Keratinocyte (primary cell): ENCODE measurements at regions not wholly inside any gene's neighbourhood (a gene's known extent, or its start where the extent isn't known, plus 50 kb on each side); places are given as distances from the start of the nearest gene placed in this dataset.

ENCODE experiments used
- DNase-seq: peaks from one replicate; pipeline ENCODE4 v3.0.0-alpha.2; 2011; ENCODE audit warnings: low read depth, missing footprints, low spot score
- FAIRE-seq: peaks from 2 replicates; lab custom pipeline; 2011; peaks lifted over from hg19 to GRCh38; lab: Jason Lieb, UNC
- H2AFZ ChIP-seq: 2 replicates; pipeline ENCODE4 v1.6.0; 2012; ENCODE audit warnings: low read length, control low read depth, inconsistent platforms; ENCODE audit not compliant: control insufficient read depth
- H3K27ac ChIP-seq: 2 replicates; pipeline ENCODE4 v1.5.1; 2011; ENCODE audit warnings: low read length; ENCODE audit not compliant: control insufficient read depth, insufficient read depth
- H3K27me3 ChIP-seq: 3 replicates; pipeline ENCODE4 v1.6.0; 2011; ENCODE audit warnings: low read length; ENCODE audit not compliant: control insufficient read depth, insufficient read depth; ENCODE audit errors: extremely low read depth
- H3K36me3 ChIP-seq, 2 experiments: 2 replicates in 1 of 2; 3 replicates in 1 of 2; pipeline ENCODE4 v1.5.1; 2011; ENCODE audit warnings: low read length in 2 of 2, mild to moderate bottlenecking in 1 of 2; ENCODE audit not compliant: control insufficient read depth in 2 of 2, insufficient read depth in 2 of 2; ENCODE audit errors: extremely low read depth in 1 of 2
- H3K4me1 ChIP-seq: 3 replicates; pipeline ENCODE4 v1.5.1; 2011; ENCODE audit warnings: low read length; ENCODE audit not compliant: control insufficient read depth, insufficient read depth; ENCODE audit errors: extremely low read depth
- H3K4me2 ChIP-seq: 3 replicates; pipeline ENCODE4 v1.6.0; 2011; ENCODE audit warnings: low read depth, low read length; ENCODE audit not compliant: control insufficient read depth, insufficient read depth; ENCODE audit errors: extremely low read depth
- H3K4me3 ChIP-seq, 3 experiments: fragments of 200-600 bp in 1 of 3; sonication (generic) in 1 of 3; 2 replicates in 2 of 3; 3 replicates in 1 of 3; pipeline ENCODE4 v1.5.1; 2011 to 2016; ENCODE audit warnings: low read length in 3 of 3, mild to moderate bottlenecking in 3 of 3, control low read depth in 2 of 3, inconsistent platforms in 1 of 3, low read depth in 1 of 3, mixed read lengths in 1 of 3, mixed run types in 1 of 3, moderate library complexity in 1 of 3; ENCODE audit not compliant: control insufficient read depth in 2 of 3, insufficient read depth in 2 of 3; ENCODE audit errors: extremely low read depth in 1 of 3
- H3K79me2 ChIP-seq: 2 replicates; pipeline ENCODE4 v1.6.0; 2012; ENCODE audit warnings: low read length; ENCODE audit not compliant: control insufficient read depth, insufficient read depth
- H3K9ac ChIP-seq: 3 replicates; pipeline ENCODE4 v1.6.0; 2011; ENCODE audit warnings: low read length; ENCODE audit not compliant: control insufficient read depth, insufficient read depth; ENCODE audit errors: extremely low read depth
- H3K9me1 ChIP-seq: 3 replicates; pipeline ENCODE4 v1.6.0; 2011; ENCODE audit warnings: low read length; ENCODE audit not compliant: control insufficient read depth, insufficient read depth; ENCODE audit errors: extremely low read depth
- H3K9me3 ChIP-seq: 2 replicates; pipeline ENCODE4 v1.5.1; 2012; ENCODE audit warnings: low read depth, low read length; ENCODE audit not compliant: control insufficient read depth
- H4K20me1 ChIP-seq: 3 replicates; pipeline ENCODE4 v1.6.0; 2011; ENCODE audit warnings: low read length; ENCODE audit not compliant: control insufficient read depth, insufficient read depth; ENCODE audit errors: extremely low read depth
- CTCF ChIP-seq, 3 experiments: IDR thresholded peaks in 1 of 3; conservative IDR thresholded peaks in 1 of 3; optimal IDR thresholded peaks in 1 of 3; 2 replicates in 2 of 3; 3 replicates in 1 of 3; pipeline versions ENCODE3 to v1.5.1; 2011; ENCODE audit warnings: low read length in 3 of 3, mild to moderate bottlenecking in 3 of 3, moderate library complexity in 2 of 3, control low read depth in 1 of 3, inconsistent platforms in 1 of 3; ENCODE audit not compliant: insufficient read depth in 2 of 3; ENCODE audit errors: extremely low read depth in 1 of 3
- EZH2 ChIP-seq: IDR thresholded peaks from one replicate; pipeline ENCODE4 v1.6.1; 2012; ENCODE audit warnings: inconsistent platforms, mild to moderate bottlenecking, low read length, moderate library complexity
- dilution Hi-C: fragments of 300-500 bp; cut with MboI; formaldehyde crosslinking; loops from one replicate; pipeline ENCODE4 v1.7.0; 2020; ENCODE audit warnings: low sequenced_read_pairs; ENCODE audit not compliant: extremely low pct_ligation_motif_present

GRCh38 chrX:35244796-35245508 lies 302.4 kb downstream of the FAM47B start:
- TF ChIP-seq EZH2 (no peak), CTCF (optimal IDR thresholded peaks at IDR 0.05 in 1 of 3, IDR thresholded peaks at IDR 0.05 in 1 of 3, conservative IDR thresholded peaks at IDR 0.05 in 1 of 3; ENCODE audit: extremely low read depth in 1 of 3, insufficient read depth in 2 of 3, low read length in 3 of 3) (no peak)
- Histone ChIP-seq H3K27ac (no peak overlapping the region), H3K4me1 (no peaks in the 10 kb centered on the region), H2AFZ (no peak overlapping the region), H3K79me2 (no peaks in the 10 kb centered on the region), H3K9me1 (no peaks in the 10 kb centered on the region), H3K9ac (no peak overlapping the region), H3K4me2 (no peak overlapping the region), H4K20me1 (no peaks in the 10 kb centered on the region), H3K27me3 (no peaks in the 10 kb centered on the region), H3K4me3 (no peak overlapping the region), H3K9me3 (no peaks in the 10 kb centered on the region), H3K36me3 (no peaks in the 10 kb centered on the region)
- DNase-seq (no peak), FAIRE-seq (no peak)
- dilution Hi-C loops, result no loop called here

- dilution Hi-C loops, result no loop called here
- DNase-seq, result no peak
- Histone ChIP-seq H3K9me3 (no peaks in the 10 kb centered on the region), H3K4me3 (no peak overlapping the region), H3K79me2 (no peaks in the 10 kb centered on the region), H3K36me3 (no peaks in the 10 kb centered on the region), H3K4me1 (no peaks in the 10 kb centered on the region), H3K27ac (no peak overlapping the region), H3K9ac (no peak overlapping the region), H2AFZ (no peak overlapping the region), H3K9me1 (no peaks in the 10 kb centered on the region), H3K27me3 (no peaks in the 10 kb centered on the region), H3K4me2 (no peak overlapping the region), H4K20me1 (no peaks in the 10 kb centered on the region)
- TF ChIP-seq EZH2, result no peak
- TF ChIP-seq CTCF (optimal IDR thresholded peaks at IDR 0.05 in 1 of 3, IDR thresholded peaks at IDR 0.05 in 1 of 3, conservative IDR thresholded peaks at IDR 0.05 in 1 of 3; ENCODE audit: extremely low read depth in 1 of 3, insufficient read depth in 2 of 3, low read length in 3 of 3), result no peak
- no peak for FAIRE-seq
Measured at GRCh38 chrX:35251226-35251625, 308.6 kb downstream of the FAM47B start.
